Vagina (tissue), 2 donors: ENCODE measurements at regions not wholly inside any gene's neighbourhood (a gene's known extent, or its start where the extent isn't known, plus 50 kb on each side); places are given as distances from the start of the nearest gene placed in this dataset.

ENCODE experiments used
- POLR2A ChIP-seq, 2 donors: fragments of 450-650 bp; IDR thresholded peaks; one replicate each; pipeline ENCODE4 v1.6.1; 2017; ENCODE audit warnings: antibody characterized with exemption in 2 of 2, mild to moderate bottlenecking in 2 of 2, moderate library complexity in 2 of 2
- POLR2AphosphoS5 ChIP-seq, 2 donors: sonication (generic); formaldehyde crosslinking; IDR thresholded peaks; one replicate each; pipeline ENCODE4 v1.9.0; 2017; ENCODE audit warnings: antibody characterized with exemption in 2 of 2, mild to moderate bottlenecking in 2 of 2, low read depth in 1 of 2; ENCODE audit not compliant: insufficient read depth in 1 of 2
- TF ChIP-seq, protein P1 (sequence below), 3 experiments: fragments of 450-650 bp in 2 of 3; fragments of 200-600 bp in 1 of 3; sonication (generic) in 1 of 3; IDR thresholded peaks; one replicate each; pipeline ENCODE4 v1.5.1; 2017 to 2019; ENCODE audit warnings: antibody characterized with exemption in 3 of 3, mild to moderate bottlenecking in 2 of 3, moderate library complexity in 2 of 3

DNA sequence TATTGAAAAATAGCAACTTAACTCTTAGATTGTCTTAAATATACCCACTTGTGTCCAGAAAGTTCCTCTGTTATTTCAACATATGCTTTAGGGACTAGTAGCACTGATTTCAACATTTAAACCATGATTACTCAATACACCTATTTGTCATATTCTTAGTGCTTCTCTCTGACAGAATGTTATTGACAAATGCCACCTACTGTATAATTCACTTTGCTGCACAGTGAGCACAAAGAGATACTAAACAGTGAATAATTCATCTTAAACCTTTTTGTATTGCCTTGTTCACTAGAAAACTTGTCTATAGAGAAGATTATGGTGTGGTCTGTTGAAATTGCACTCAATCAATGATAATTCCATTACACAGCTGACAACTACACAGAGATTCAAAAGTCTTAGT lies 692.6 kb downstream of the PCDH17 start:
- TF ChIP-seq, protein P1, sequence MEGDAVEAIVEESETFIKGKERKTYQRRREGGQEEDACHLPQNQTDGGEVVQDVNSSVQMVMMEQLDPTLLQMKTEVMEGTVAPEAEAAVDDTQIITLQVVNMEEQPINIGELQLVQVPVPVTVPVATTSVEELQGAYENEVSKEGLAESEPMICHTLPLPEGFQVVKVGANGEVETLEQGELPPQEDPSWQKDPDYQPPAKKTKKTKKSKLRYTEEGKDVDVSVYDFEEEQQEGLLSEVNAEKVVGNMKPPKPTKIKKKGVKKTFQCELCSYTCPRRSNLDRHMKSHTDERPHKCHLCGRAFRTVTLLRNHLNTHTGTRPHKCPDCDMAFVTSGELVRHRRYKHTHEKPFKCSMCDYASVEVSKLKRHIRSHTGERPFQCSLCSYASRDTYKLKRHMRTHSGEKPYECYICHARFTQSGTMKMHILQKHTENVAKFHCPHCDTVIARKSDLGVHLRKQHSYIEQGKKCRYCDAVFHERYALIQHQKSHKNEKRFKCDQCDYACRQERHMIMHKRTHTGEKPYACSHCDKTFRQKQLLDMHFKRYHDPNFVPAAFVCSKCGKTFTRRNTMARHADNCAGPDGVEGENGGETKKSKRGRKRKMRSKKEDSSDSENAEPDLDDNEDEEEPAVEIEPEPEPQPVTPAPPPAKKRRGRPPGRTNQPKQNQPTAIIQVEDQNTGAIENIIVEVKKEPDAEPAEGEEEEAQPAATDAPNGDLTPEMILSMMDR (IDR thresholded peaks at IDR 0.05), result no peak
- TF ChIP-seq POLR2A (IDR thresholded peaks at IDR 0.05) (no peak), POLR2AphosphoS5 (IDR thresholded peaks at IDR 0.05; ENCODE audit: insufficient read depth in 1 of 2, low read depth in 1 of 2) (no peak)
